Fibroblast of villous mesenchyme (primary cell): ENCODE measurements at regions not wholly inside any gene's neighbourhood (a gene's known extent, or its start where the extent isn't known, plus 50 kb on each side); places are given as distances from the start of the nearest gene placed in this dataset.

ENCODE experiments used
- DNase-seq: peaks from one replicate; pipeline ENCODE4 v3.0.0-alpha.2; 2010; ENCODE audit warnings: low read depth
- H3K4me3 ChIP-seq: 2 replicates; pipeline ENCODE4 v1.5.1; 2011; ENCODE audit warnings: low read depth, mild to moderate bottlenecking, low read length
- TF ChIP-seq, protein P1 (sequence below): IDR thresholded peaks from 2 replicates; pipeline ENCODE4 v1.5.1; 2012; ENCODE audit warnings: low read depth, mild to moderate bottlenecking, low read length; ENCODE audit not compliant: insufficient read depth

DNA sequence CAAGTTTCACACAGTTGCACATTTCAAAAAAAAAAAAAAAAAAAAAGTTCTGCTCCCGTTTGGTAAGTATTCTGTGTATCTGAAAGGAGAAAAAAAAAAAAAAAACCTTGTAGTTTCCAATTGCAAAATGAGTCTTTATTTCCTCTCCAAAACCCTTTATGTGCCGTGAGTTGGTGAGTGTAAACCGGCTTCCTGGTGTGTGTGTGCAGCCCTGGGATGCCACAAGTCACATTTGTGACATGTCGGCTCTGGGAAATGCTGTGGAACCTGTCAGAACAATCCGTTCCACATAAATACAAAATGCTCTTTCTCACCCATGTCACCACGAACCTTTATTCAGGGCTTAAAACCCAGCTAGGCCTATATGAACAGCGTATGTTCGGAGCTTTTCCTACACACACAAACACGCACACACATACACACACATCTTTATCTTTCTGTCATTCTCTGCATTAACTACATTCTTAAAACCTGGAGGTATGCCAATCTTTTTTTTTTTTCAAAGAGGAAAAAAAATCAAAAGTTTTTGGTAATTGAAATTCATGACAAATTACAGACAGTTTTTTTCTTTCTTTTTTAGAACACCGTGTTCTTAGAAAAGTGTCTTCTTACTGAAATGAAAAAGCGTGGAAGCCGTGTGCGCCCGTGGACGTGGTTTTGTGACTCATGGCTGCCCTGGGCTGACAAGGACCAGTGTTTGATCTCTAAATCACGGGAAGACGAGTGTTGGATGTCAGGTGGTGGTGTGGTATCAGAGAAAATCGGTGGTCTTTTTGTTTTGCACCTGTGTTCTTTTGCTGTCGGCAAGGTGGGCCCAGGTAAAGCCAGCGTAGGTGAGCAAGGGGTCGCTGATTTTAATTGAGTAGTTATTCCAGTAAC lies 612.0 kb downstream of the VRK1 start:
- no peak overlapping the region for H3K4me3 ChIP-seq
- DNase-seq = no peak
- TF ChIP-seq, protein P1, sequence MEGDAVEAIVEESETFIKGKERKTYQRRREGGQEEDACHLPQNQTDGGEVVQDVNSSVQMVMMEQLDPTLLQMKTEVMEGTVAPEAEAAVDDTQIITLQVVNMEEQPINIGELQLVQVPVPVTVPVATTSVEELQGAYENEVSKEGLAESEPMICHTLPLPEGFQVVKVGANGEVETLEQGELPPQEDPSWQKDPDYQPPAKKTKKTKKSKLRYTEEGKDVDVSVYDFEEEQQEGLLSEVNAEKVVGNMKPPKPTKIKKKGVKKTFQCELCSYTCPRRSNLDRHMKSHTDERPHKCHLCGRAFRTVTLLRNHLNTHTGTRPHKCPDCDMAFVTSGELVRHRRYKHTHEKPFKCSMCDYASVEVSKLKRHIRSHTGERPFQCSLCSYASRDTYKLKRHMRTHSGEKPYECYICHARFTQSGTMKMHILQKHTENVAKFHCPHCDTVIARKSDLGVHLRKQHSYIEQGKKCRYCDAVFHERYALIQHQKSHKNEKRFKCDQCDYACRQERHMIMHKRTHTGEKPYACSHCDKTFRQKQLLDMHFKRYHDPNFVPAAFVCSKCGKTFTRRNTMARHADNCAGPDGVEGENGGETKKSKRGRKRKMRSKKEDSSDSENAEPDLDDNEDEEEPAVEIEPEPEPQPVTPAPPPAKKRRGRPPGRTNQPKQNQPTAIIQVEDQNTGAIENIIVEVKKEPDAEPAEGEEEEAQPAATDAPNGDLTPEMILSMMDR = no peak

DNA sequence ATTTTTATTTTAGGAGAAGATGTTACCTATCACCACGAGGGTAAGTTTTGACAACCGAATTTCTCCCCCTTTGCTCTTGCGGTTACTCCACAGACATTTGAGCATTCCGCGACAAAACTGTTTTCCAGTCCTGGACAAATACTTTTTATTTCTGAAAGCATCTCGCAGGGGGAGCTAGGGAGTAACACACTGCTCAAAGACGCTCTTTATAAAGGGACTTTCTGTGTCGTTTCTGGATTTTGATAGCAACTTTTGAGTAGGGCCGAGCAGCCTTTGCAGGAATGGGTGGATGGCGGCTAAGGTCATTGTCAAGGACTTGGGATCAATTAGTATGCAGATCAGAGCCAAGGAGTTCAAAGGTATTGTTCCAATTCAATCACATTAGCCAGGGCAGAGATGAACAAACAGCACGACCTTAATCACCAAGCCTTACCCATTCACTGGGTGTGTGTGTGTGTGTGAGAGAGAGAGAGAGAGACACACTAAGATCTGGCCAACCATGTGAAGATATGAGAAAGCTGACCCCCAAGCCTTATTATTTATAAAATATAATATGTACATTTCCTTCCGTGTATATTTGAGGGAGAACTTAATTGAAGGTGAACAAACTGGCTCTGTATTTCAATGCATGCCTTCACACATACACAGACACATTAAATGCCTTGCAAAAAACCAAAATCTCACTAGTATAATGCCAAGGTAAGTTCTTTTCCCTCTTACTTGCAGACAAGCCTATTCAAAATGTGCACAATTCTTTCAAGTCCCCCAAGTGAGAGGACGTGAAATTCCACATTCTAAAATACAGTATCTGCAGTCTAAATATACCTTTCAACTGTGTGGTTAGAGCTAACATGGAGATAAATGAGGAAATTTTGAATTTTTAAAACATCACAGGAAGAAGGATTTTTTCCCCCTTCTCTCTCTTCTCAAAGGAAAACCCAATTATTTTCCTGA lies 613.8 kb downstream of the VRK1 start:
- TF ChIP-seq, protein P1 = no peak
- no peak overlapping the region for H3K4me3 ChIP-seq
- no peak for DNase-seq

DNA sequence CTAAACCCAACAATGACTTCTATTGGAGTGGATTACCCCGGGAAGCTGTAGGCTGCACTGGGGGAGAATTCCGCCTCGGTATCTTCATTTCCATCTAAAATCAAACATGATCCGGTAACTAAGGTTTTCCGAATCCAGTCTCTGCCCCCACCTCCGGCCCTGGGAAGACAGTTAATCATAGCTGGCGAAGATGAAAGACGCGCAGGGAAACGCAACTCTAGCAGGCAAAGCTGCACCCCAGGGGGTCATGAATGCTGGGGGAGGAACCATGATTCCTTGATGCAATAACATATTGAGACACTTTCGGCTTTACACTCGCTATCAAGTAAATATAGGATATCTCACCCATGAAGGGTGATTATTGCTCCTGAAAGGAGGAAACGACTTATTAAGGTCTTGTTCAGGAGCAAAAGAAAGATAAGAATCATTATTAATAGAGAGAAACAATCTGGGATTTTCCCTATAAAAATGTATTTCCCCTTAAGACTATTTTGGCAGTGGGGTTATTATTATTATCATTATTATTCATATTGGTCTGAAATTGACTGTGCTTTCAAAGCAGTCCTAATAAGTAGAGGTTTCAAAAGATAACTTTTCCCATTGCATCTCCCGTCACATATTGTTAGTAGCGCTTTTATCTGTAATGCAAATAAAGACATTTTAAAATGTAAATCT lies 614.9 kb downstream of the VRK1 start:
- H3K4me3 ChIP-seq = no peak overlapping the region
- no peak for DNase-seq
- TF ChIP-seq, protein P1 = no peak

DNA sequence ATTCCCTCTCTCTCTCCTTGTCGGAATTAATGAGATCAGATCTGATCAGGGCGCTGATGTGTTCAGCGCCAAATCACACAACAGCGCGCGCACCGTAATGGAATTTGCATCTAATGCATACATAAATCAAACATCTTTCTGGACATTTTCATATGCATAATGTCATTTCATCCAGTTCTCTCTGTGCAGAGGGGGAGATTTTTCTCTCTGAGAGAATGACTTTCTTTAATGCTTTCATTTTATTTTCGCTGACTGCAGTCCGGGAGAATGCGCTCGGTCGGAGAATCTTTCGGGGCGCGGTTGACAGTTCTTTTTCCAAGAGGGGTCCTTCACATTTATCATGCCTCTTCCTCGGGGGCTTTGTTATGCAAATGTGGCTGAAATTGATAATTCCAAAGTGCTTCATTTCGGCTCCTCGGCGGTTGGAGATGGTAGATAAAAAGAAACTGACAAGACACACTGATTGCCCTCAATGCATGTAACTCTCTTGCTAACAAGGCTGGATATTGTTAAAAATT lies 615.9 kb downstream of the VRK1 start:
- no peak for DNase-seq
- TF ChIP-seq, protein P1 = no peak
- H3K4me3 ChIP-seq = no peak overlapping the region

DNA sequence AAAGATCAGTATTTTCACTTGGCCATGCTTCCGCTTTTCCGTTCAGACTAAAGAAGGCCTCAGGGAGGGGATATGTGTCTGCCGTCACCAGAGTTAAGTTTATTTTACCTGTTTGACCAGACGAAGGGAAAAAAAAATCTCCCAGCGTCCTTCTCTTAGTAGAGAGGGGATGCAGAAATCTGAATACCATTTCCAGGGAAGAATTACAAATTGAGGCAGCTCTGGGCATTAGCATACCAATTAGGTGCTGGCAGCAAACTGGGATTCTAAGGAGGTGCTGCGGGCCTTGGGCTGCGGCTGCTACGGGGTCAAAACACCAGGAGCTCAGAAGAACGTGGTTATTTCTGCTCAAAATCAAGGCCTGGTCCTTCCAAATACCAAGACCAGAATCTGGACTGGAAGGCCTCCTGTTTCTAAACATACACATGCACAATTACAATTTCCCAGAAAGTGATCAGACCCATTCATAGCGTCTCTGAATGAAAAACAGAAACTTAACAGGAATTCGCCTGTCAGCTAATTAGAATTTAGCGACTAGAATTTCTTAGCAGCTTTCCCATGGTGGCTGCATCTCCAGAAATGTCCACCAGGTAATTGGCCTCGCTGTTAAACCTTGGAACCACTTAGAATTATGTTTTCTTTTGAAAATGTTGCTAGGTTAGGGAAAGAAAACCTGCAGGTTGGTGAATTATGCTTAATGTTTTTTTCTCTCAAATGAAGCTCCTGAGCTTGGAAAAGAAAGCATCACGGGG lies 617.0 kb downstream of the VRK1 start:
- TF ChIP-seq, protein P1 = no peak
- no peak for DNase-seq
- no peak overlapping the region for H3K4me3 ChIP-seq

DNA sequence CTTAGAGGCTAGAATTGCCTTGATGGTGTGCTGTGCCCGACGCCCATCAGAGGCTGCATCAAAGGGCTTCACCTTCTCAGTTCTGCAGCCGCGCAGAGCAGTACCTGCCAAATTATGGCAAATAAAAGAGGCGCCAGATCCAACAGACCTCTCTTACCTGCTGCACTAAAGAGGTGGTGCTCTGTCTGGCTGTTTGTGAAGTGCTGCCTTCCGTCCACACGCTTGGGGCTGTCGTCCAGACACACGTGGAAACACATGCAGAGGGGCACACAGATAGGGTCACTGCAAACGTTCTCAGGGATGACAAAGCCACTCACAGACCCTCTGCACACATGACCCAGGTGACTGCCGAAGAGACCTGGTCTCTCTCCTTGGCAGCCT lies 617.5 kb downstream of the VRK1 start:
- no peak overlapping the region for H3K4me3 ChIP-seq
- TF ChIP-seq, protein P1 = no peak
- DNase-seq = no peak
